NB4 (cell line): ENCODE measurements at regions not wholly inside any gene's neighbourhood (a gene's known extent, or its start where the extent isn't known, plus 50 kb on each side); places are given as distances from the start of the nearest gene placed in this dataset.

Experiments used
- CTCF ChIP-seq: IDR thresholded peaks from one replicate; pipeline ENCODE4 v1.5.1; 2012; ENCODE audit warnings: low read depth, low read length
- POLR2A ChIP-seq: IDR thresholded peaks from 2 replicates; pipeline ENCODE4 v1.6.1; 2011; ENCODE audit warnings: mild to moderate bottlenecking; ENCODE audit not compliant: insufficient read length; ENCODE audit errors: extremely low read depth

DNA sequence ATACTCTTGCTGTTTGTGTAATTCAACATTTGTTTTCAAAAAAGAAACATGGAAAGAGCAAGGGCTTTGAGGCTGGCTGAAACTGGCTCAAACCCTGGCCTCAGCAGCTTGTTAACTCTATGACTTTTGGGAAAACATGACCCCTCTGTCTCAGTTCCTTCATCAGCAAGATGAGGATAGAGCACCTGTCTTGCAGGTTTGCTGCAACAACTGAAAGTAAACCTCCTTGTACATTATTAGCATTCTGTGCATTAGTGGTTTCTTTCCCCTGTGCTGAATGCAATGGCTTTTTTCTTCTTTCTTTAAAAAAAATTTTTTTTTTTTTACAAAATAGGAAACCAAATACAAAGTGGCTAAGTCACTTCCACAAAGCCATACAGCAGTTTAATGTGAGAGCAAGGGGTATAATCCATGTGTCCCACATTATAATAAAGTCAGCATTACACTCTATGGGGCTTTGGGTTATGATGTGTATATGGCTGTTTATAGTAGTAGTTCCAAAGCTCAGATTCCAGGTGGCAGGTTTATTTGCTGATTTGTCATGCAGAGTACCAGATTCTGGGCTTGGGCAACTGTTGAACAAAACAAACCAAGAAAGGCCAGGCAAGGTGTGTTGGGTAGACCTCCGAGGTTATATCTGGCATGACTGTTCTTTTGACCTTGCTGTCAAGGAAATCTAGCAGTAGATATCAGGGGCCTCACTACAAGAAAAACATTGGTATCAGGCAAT, 194.5 kb upstream of the CNOT2 start:
- no peak for TF ChIP-seq CTCF
- TF ChIP-seq POLR2A, result no peak
